Endothelial cell of umbilical vein (primary cell): ENCODE measurements at regions not wholly inside any gene's neighbourhood (a gene's known extent, or its start where the extent isn't known, plus 50 kb on each side); places are given as distances from the start of the nearest gene placed in this dataset.

ENCODE experiments used
- BruUV-seq: library from RNA; stranded (reverse); fragments of 400-500 nt; replicated peaks from 2 replicates; lab custom pipeline; 2021; lab: Mats Ljungman, UMichigan
- CTCF ChIA-PET: fragments of 300-600, 350-600 bp; sonication (Branson Sonifier 250); formaldehyde crosslinking; loops from one replicate; lab custom pipeline; 2021; ENCODE audit warnings: antibody characterized with exemption, inconsistent platforms; lab: Charles Lee
- POLR2A ChIA-PET: fragments of 300-600, 350-600 bp; sonication (Branson Sonifier 250); formaldehyde crosslinking; loops from one replicate; lab custom pipeline; 2021; ENCODE audit warnings: antibody characterized with exemption, inconsistent platforms; lab: Charles Lee
- DNase-seq: peaks from one replicate; pipeline ENCODE4 v3.0.0-alpha.2; 2011; ENCODE audit warnings: low read depth, low spot score
- FAIRE-seq: peaks from 2 replicates; lab custom pipeline; 2011; peaks lifted over from hg19 to GRCh38; lab: Jason Lieb, UNC
- H2AFZ ChIP-seq: 2 replicates; pipeline ENCODE4 v1.6.0; 2012; ENCODE audit warnings: low read depth, low read length, control low read depth, inconsistent platforms
- H3K27ac ChIP-seq: 2 replicates; pipeline ENCODE4 v1.5.1; 2011; ENCODE audit warnings: low read depth, mild to moderate bottlenecking, control low read depth, low read length, moderate library complexity; ENCODE audit not compliant: insufficient read depth
- H3K27me3 ChIP-seq, 2 experiments: 2 replicates each; pipeline versions ENCODE4 v1.6.0 to v1.6.1; 2011; ENCODE audit warnings: low read length in 2 of 2, mixed read lengths in 1 of 2; ENCODE audit not compliant: control insufficient read depth in 2 of 2, insufficient read depth in 2 of 2
- H3K36me3 ChIP-seq, 2 experiments: 2 replicates in 1 of 2; 3 replicates in 1 of 2; pipeline ENCODE4 v1.5.1; 2011; ENCODE audit warnings: low read length in 2 of 2, mild to moderate bottlenecking in 1 of 2, moderate library complexity in 1 of 2; ENCODE audit not compliant: control insufficient read depth in 2 of 2, insufficient read depth in 2 of 2; ENCODE audit errors: extremely low read depth in 1 of 2
- H3K4me1 ChIP-seq: 3 replicates; pipeline ENCODE4 v1.5.1; 2011; ENCODE audit warnings: mild to moderate bottlenecking, low read length; ENCODE audit not compliant: control insufficient read depth, insufficient read depth; ENCODE audit errors: extremely low read depth
- H3K4me2 ChIP-seq: 2 replicates; pipeline ENCODE4 v1.6.1; 2011; ENCODE audit warnings: low read length, control low read depth, mixed read lengths; ENCODE audit not compliant: insufficient read depth
- H3K4me3 ChIP-seq, 3 experiments: fragments of 200-600 bp in 1 of 3; sonication (generic), shearing (Covaris generic) in 1 of 3; replicated peaks in 1 of 3; 2 replicates each; pipeline ENCODE4 v1.5.1; 2011 to 2016; ENCODE audit warnings: control low read depth in 3 of 3, low read length in 3 of 3, mild to moderate bottlenecking in 2 of 3, inconsistent platforms in 1 of 3, low read depth in 1 of 3, moderate library complexity in 1 of 3; ENCODE audit not compliant: insufficient read depth in 1 of 3
- H3K79me2 ChIP-seq: 2 replicates; pipeline ENCODE4 v1.6.0; 2012; ENCODE audit warnings: low read length, inconsistent platforms; ENCODE audit not compliant: control insufficient read depth, insufficient read depth
- H3K9ac ChIP-seq: replicated peaks from 2 replicates; pipeline ENCODE3; 2011; ENCODE audit warnings: low read length, control low read depth; ENCODE audit not compliant: insufficient read depth; ENCODE audit errors: extremely low read depth
- H3K9me1 ChIP-seq: replicated peaks from 3 replicates; pipeline ENCODE4 v1.6.0; 2011; ENCODE audit warnings: mild to moderate bottlenecking, low read length; ENCODE audit not compliant: control insufficient read depth, insufficient read depth; ENCODE audit errors: extremely low read depth
- H3K9me3 ChIP-seq: replicated peaks from 2 replicates; pipeline ENCODE4 v1.5.1; 2012; ENCODE audit warnings: low read length, inconsistent platforms; ENCODE audit not compliant: control insufficient read depth, insufficient read depth
- H4K20me1 ChIP-seq: replicated peaks from 2 replicates; pipeline ENCODE3; 2011; ENCODE audit warnings: mild to moderate bottlenecking, low read length; ENCODE audit not compliant: control insufficient read depth, insufficient read depth; ENCODE audit errors: extremely low read depth
- EZH2 ChIP-seq: IDR thresholded peaks from 2 replicates; pipeline ENCODE4 v1.6.1; 2012; ENCODE audit warnings: borderline replicate concordance, low read depth, mild to moderate bottlenecking, moderate library complexity, low read length, inconsistent platforms; ENCODE audit not compliant: severe bottlenecking
- FOS ChIP-seq: IDR thresholded peaks from 2 replicates; pipeline ENCODE4 v1.6.1; 2011; ENCODE audit warnings: mild to moderate bottlenecking, low read length, moderate library complexity, borderline replicate concordance; ENCODE audit not compliant: insufficient read depth
- GATA2 ChIP-seq: IDR thresholded peaks from 2 replicates; pipeline ENCODE4 v1.7.0; 2011; ENCODE audit warnings: low read depth, mild to moderate bottlenecking, moderate library complexity, mixed read lengths, low read length; ENCODE audit not compliant: insufficient read length, insufficient read depth
- JUN ChIP-seq: IDR thresholded peaks from 2 replicates; pipeline ENCODE4 v1.6.1; 2011; ENCODE audit warnings: borderline replicate concordance, low read depth; ENCODE audit not compliant: insufficient read length, insufficient read depth
- MAX ChIP-seq: IDR thresholded peaks from 2 replicates; pipeline ENCODE4 v1.6.1; 2011; ENCODE audit not compliant: insufficient read depth, insufficient read length
- MYC ChIP-seq: IDR thresholded peaks from one replicate; pipeline ENCODE4 v1.6.1; 2011; ENCODE audit warnings: mild to moderate bottlenecking, low read depth, low read length
- POLR2A ChIP-seq: IDR thresholded peaks from 2 replicates; pipeline ENCODE4 v1.6.1; 2012; ENCODE audit warnings: low read depth, mild to moderate bottlenecking, control low read depth, low read length
- POLR2AphosphoS5 ChIP-seq: IDR thresholded peaks from 2 replicates; pipeline ENCODE4 v1.6.1; 2012; ENCODE audit warnings: low read depth, mild to moderate bottlenecking, control low read depth, low read length, moderate library complexity; ENCODE audit not compliant: insufficient read depth
- dilution Hi-C: fragments of 300-500 bp; cut with MboI; formaldehyde crosslinking; loops from one replicate; pipeline ENCODE4 v1.15.0; 2019; ENCODE audit warnings: low sequenced_read_pairs; ENCODE audit not compliant: extremely low pct_ligation_motif_present
- intact Hi-C: fragments of 100-400 bp; cut with micrococcal nuclease; formaldehyde crosslinking; loops from one replicate; pipeline ENCODE4 v1.10.0; 2022
- TF ChIP-seq, protein P1 (sequence below), 2 donors: IDR thresholded peaks; 1 replicate in 1 of 2; 2 replicates in 1 of 2; pipeline ENCODE4 v1.5.1; 2011; ENCODE audit warnings: low read length in 2 of 2, mild to moderate bottlenecking in 2 of 2, moderate library complexity in 2 of 2, control low read depth in 1 of 2, inconsistent platforms in 1 of 2, low read depth in 1 of 2; ENCODE audit not compliant: insufficient read depth in 1 of 2; ENCODE audit errors: extremely low read depth in 1 of 2

- Histone ChIP-seq H3K9ac (no peak overlapping the region), H3K4me1 (peaks cover 10% of the 10 kb centered on the region), H3K27ac (no peak overlapping the region), H2AFZ (no peak overlapping the region), H3K79me2 (no peaks in the 10 kb centered on the region), H3K9me3 (no peaks in the 10 kb centered on the region), H3K9me1 (no peaks in the 10 kb centered on the region), H3K27me3 (no peaks in the 10 kb centered on the region), H3K4me2 (no peak overlapping the region), H3K36me3 (no peaks in the 10 kb centered on the region), H3K4me3 (no peak overlapping the region), H4K20me1 (no peaks in the 10 kb centered on the region)
- FAIRE-seq (no peak), DNase-seq (no peak)
- TF ChIP-seq POLR2AphosphoS5 (no peak), JUN (no peak), EZH2 (no peak), POLR2A (no peak), MAX (no peak), MYC (no peak), GATA2 (no peak), FOS (no peak)
- TF ChIP-seq, protein P1, sequence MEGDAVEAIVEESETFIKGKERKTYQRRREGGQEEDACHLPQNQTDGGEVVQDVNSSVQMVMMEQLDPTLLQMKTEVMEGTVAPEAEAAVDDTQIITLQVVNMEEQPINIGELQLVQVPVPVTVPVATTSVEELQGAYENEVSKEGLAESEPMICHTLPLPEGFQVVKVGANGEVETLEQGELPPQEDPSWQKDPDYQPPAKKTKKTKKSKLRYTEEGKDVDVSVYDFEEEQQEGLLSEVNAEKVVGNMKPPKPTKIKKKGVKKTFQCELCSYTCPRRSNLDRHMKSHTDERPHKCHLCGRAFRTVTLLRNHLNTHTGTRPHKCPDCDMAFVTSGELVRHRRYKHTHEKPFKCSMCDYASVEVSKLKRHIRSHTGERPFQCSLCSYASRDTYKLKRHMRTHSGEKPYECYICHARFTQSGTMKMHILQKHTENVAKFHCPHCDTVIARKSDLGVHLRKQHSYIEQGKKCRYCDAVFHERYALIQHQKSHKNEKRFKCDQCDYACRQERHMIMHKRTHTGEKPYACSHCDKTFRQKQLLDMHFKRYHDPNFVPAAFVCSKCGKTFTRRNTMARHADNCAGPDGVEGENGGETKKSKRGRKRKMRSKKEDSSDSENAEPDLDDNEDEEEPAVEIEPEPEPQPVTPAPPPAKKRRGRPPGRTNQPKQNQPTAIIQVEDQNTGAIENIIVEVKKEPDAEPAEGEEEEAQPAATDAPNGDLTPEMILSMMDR (IDR thresholded peaks at IDR 0.05; ENCODE audit: extremely low read depth in 1 of 2, insufficient read depth in 1 of 2, low read depth in 1 of 2, low read length in 2 of 2), result no peak
- ChIA-PET POLR2A (no interaction called here), CTCF (interaction anchor here (1.0 to 1.1 kb wide), 2 partner anchors 13 to 14 kb away, joined by 3 read pairs; no protein-coding TSS in a partner anchor)
- intact Hi-C loops, result no loop called here
- dilution Hi-C loops, result no loop called here
- no TSS peak for BruUV-seq
Measured at GRCh38 chr6:79426625-79427278, 110.5 kb downstream of the LCA5 start.
